ENCODE measurements at regions not wholly inside any gene's neighbourhood (a gene's known extent, or its start where the extent isn't known, plus 50 kb on each side); places are given as distances from the start of the nearest gene placed in this dataset.
"Not testable (repeated sequence)": the region's sequence is repeated elsewhere in the genome, so short reads cannot be mapped to it uniquely, and the experiment has no call there.

DNA sequence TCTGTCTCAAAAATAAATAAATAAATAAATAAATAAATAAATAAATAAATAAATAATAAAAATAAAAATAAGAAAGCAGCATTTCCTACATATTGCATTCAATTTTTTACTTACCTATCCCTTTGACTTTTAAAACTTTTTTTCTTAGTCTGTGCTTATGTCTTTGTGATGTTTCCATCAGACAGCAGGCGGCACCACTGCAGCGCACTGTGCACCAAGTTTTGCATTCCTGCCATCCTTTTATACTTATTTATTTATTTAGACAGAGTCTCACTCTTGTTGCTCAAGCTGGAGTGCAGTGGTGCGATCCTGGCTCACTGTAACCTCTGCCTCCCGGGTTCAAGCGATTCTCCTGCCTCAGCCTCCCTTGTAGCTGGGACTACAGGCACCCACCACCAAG, 132.6 kb downstream of the SPATA31A6 start:
- TF ChIP-seq, protein P1, sequence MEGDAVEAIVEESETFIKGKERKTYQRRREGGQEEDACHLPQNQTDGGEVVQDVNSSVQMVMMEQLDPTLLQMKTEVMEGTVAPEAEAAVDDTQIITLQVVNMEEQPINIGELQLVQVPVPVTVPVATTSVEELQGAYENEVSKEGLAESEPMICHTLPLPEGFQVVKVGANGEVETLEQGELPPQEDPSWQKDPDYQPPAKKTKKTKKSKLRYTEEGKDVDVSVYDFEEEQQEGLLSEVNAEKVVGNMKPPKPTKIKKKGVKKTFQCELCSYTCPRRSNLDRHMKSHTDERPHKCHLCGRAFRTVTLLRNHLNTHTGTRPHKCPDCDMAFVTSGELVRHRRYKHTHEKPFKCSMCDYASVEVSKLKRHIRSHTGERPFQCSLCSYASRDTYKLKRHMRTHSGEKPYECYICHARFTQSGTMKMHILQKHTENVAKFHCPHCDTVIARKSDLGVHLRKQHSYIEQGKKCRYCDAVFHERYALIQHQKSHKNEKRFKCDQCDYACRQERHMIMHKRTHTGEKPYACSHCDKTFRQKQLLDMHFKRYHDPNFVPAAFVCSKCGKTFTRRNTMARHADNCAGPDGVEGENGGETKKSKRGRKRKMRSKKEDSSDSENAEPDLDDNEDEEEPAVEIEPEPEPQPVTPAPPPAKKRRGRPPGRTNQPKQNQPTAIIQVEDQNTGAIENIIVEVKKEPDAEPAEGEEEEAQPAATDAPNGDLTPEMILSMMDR (conservative IDR thresholded peaks at IDR 0.05), result peak; percentile 36
- H3K27ac ChIP-seq, result not testable (repeated sequence)

DNA sequence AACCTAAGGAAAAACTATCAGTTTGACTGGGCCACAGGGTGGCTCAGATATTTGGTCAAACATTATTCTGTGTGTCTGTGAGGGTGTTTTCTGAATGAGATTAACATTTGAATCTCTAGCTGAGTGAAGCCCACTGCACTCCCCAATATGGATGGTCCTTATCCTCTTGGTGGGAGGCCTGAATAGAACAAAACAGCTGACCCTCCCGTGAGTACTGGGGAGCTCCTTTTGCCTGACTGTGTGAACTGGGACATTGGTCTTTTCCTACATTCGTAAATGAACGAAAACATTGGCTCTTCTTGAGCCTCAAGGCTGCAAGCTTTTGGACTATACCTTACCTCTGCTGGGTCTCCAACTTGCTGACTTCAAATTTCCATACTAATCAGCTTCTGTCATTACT, 134.2 kb downstream of the SPATA31A6 start:
- not testable (repeated sequence) for H3K27ac ChIP-seq

DNA sequence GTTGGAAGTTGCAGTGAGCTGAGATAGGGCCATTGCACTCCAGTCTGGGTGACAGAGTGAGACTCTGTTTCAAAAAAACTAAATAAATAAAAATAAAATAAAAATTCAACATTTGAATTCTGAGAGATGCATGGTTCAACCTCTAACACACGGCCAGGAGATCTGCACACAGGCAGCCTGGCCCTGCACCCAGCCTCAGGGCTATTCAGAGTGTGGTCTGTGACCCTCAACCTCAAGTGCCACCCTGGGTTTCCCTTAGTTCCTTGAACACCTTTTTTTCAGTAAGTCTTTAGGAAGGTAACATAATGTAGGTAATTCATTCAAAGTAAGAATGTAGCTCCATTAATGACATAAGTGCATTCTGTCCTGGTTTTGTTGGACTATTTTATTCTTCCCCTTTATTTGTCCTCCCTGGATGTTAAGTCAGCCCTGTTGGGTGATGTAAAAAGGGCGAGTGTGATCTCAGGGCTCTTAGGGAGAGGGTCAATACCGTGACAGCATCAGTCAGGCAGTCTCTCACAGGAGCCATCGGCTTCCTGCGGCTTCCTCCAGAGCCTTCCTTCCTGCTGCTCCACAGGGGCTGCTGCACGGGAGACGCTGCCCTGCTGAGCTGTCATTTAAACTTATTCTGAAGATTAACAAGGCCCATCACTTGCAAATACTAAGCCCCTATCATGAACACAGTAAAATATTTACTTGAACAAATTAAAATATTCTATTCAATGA, 139.8 kb downstream of the SPATA31A6 start:
- not testable (repeated sequence) for H3K27ac ChIP-seq

DNA sequence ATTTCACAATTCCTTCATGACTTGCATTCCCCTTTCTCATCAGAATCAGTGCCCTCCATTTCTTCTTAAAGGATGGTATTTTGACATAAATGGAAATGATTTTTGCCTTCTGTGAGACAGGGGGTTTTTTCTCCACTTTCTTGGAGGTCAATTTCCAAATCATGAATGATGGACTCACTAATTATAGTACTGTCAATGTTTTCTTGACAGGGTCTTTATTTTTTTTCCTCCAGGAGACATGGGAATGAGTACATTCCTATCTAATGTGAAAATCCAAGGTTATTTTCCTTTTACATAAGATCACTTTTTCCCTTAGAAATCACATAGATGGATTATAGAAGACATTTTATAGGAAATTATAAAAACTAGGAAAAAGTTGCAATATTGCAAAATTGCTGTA, 141.7 kb downstream of the SPATA31A6 start:
- H3K27ac ChIP-seq, result not testable (repeated sequence)

DNA sequence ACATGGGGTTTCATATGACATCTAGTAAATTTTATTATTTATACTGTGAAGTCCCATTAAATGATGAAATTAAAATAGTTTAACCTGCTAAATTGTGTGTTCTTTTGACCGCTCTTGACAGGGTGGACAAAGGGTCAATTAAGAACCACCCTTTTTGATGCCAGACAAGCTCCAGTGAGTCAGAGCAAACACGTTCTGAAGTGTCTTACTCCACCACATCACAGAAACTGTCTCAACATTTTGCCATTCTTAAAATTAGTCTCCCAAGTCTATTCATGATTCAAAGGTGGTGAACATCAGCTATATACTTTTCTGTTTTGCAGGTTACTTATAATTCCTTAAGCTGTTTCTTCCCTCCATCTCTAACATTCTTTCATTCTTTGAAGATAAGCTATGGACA, 142.1 kb downstream of the SPATA31A6 start:
- not testable (repeated sequence) for H3K27ac ChIP-seq

DNA sequence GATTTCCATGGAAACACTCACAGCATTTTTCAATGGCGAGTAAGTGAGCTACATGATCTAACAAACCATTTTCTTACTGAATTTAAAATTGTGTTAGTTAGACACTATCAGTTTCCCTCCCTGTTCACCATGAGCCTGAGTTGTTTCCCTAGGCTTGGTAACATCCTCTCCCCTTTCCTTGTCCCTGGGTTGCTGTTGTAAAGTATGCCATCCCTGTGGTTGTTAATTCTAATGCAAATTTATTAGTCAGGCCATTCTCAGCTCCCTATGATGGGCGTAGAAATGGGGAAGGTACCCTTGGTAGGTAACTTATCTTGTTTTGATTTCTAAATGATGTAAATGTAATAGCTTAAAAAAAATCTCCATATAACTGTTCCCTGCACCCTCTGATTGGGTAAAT, 143.0 kb downstream of the SPATA31A6 start:
- not testable (repeated sequence) for H3K27ac ChIP-seq

DNA sequence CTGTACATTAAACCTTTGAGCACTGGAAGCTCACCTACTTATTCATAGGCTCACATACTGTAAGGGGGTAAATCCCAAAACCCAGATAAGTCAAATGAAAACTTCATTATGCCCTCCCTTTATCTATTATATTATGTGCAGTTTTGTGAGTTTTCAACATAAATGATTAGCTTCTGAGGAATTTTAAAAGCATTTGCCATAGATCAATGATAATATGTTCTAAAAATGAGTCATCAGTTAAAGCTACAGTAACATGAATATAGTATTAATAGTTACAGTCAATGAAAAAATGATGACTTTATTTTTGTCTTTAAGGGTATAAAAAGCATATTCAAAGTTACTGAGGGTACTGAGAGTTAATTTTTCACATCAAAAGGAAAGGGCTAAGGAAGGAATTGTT, 151.9 kb downstream of the SPATA31A6 start:
- H3K27ac ChIP-seq, result not testable (repeated sequence)

DNA sequence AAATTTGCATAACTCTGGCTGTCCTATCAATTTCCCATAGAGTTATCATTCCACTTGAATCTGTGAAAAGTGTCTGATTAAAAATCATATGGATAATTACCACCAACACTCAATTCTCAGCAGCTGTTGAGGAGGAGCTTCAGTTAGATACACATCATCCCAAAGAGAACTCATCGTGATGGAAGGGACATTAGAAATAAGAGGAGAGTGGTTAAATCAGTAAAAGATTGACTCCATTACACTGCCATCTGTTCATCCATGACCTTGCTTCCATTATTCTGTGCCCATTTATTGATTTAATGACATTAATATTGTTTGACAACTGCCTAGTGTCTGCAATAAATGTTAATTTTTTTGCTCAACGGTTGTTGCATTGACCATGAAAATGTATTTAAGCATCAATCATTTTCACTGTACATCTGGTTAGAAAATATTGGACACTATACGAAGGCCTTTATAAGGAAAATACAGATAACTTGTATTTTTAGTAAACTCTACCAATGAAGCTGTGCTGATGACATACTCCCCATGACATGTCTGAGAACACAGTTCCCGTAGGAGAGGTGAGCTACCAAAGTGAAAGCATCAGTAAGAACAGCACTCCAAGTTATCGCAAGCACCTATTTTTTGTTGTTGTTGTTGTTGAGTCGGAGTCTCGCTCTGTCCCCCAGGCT, 152.7 kb downstream of the SPATA31A6 start:
- not testable (repeated sequence) for H3K27ac ChIP-seq

DNA sequence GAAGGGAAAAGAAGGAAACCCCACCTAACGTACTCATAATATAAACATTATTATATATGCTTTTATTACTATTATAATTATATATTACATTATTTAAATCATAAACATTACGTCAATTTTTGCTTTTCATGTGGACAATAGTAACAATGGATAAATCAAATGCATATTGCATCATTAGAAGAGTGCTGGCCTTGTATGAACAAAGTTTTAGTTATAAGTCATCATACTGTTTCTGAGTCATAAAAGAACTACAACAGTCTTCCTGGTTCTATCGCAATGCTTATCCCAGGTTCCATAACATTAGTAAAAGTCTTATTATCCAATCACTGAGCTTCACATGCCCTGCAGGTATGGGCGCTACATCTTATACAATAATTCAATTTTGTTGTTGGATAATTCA, 154.8 kb downstream of the SPATA31A6 start:
- not testable (repeated sequence) for H3K27ac ChIP-seq

DNA sequence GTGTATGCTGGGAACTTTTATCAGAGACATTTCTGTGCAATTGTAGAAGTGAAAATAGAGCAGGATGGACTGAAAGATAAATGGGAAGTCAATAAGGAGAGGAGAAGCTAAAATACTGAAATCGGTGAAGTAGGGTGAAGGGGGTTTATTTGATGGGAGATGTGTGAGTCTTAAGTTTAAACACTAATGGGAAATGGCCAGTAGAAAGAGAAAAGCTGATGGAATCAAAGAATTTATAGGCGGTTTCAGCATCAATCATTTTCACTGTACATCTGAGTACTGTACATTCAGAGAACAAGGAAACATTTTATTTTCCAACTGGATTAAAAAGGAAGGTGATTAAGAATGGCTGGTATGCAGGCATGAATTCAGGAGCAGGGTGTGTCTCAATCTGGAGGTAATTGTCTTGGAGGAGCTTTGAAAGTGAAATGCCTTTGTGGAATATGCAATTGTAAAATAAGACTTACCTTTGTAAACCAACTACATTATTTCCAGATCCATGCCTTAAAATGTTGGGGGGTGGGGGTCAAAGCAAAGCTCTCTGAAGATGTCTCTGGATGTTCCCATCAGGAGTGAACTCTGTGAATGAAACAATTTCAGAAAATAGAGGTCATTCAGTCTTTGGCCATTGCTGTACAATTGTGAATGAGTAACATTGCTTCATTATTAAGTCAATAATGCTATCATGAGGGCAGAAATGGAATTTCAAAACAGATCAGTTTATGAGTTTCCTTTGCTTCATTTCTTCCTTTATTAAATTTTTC, 156.4 kb downstream of the SPATA31A6 start:
- not testable (repeated sequence) for H3K27ac ChIP-seq

DNA sequence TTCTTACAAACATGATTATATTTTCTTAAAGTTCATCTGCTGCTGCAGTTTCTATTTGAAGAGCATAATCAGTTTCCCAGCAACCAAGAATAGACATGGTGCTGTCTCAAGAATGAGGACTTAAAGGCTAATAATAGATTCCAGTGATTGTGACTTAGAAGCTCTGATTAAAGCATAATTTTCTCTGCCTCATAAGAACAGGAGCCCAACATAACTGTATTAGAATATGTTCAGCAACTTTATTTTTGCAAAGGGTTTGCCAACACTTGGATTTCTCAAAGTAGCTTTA, 156.9 kb downstream of the SPATA31A6 start:
- not testable (repeated sequence) for H3K27ac ChIP-seq

DNA sequence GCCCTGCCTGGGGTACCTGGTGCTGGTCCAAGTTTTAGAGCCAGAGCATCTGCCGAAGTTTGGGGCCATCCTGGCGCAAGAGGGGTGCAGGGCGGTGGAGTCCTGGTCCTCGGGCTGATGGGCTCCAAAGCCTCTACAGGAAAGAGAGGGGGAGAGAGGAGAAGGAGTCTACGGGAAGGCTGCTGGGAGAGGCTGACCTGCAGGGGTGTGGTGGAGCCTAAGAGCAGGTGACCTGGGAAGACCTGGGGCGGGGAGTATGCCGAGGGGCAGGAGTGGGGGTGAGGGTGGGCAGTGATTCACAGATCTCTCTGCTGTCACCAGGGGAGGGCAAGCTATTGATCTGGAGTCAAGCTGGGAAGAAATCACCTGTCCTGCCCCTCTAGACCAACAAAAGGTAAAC, 158.4 kb downstream of the SPATA31A6 start:
- H3K27ac ChIP-seq, result not testable (repeated sequence)

DNA sequence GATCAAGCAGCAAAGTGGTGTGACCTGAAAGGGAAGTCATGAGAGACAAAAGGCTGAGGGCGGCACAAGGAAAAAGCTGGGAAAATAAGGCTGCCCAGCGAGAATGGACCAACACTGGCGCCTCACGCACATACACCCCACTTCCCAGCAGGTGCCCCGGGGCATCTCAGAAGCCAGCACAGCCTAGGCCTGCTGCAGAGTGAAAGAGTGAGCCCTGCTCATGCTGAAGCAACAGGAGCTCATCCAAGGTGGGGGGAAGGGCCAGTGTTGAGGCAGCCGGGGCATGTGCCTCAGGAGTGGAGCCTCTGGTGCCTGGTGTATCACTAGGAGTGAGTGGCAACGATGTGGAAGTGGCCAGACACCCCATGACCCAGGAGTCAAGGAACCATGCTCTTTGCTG, 158.8 kb downstream of the SPATA31A6 start:
- H3K27ac ChIP-seq, result not testable (repeated sequence)

DNA sequence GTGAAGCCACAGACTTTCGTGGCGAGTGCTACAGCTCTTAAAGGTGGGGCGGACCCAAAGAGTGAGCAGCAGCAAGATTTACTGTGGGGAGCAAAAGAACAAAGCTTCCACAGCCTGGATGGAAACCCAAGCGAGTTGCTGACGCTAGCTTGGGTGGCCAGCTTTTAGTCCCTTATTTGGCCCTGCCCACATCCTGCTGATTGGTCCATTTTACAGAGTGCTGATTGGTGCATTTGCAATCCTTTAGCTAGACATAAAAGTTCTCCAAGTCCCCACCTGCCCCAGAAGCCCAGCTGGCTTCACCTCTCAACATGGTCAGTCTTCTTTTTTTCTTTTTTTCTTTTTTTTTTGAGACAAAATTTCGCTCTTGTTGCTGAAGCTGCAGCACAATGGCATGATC, 161.0 kb downstream of the SPATA31A6 start:
- not testable (repeated sequence) for H3K27ac ChIP-seq

DNA sequence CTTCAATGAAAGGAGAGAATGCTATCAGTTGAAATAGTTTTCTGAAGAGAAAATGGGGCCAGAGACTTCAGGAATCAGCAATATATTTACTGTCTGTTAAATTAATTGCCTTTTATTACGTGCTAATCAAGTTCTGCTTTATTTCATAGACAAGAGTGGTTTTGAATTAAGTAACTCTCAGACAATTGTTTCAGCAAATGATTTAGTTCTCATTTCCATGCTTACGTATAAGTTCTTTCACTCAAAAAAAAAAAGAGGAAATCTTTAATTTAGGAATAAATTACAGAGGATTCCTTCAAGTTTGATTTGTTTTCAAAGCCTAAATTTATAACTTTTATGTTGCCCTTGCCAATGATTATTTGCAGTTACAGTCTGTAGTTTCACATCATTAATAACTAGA, 163.5 kb downstream of the SPATA31A6 start:
- not testable (repeated sequence) for H3K27ac ChIP-seq

DNA sequence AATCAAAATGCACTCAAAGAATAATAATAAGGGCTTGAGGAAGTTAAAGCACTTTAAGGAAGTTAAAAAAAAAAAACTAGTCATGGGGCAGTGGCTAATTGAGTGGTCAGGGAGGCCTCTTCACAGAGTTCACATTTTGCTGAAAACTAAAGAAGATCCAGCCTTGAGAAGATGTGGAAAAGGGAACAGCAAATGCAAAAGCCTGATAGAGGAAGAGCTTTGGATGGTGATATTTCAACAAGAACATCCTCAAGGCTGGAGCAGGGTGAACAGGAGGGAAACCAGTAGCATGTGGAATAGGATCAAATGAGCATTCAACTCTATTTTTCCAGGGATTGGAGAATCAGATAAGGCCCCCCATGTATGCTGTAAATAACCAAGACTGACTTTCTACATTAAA, 165.7 kb downstream of the SPATA31A6 start:
- H3K27ac ChIP-seq, result not testable (repeated sequence)

DNA sequence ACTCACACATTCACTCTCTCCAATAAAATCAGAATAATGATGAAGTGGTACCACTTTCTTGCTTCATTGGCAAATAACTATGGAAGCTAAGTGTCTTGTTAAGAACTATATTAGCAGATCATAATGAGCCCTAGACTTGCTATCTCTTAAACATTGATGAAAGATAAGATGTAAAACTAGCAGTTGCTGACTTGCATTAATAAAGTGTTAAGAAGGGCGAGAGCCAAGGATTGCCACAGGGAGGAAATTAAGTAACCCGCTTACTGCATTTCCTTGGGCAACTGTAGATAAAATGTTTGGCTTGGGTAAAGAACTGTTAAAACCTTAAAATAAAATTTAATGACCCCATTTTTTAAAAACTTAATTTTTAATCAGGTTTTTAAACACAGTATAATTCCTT, 167.0 kb downstream of the SPATA31A6 start:
- not testable (repeated sequence) for H3K27ac ChIP-seq

DNA sequence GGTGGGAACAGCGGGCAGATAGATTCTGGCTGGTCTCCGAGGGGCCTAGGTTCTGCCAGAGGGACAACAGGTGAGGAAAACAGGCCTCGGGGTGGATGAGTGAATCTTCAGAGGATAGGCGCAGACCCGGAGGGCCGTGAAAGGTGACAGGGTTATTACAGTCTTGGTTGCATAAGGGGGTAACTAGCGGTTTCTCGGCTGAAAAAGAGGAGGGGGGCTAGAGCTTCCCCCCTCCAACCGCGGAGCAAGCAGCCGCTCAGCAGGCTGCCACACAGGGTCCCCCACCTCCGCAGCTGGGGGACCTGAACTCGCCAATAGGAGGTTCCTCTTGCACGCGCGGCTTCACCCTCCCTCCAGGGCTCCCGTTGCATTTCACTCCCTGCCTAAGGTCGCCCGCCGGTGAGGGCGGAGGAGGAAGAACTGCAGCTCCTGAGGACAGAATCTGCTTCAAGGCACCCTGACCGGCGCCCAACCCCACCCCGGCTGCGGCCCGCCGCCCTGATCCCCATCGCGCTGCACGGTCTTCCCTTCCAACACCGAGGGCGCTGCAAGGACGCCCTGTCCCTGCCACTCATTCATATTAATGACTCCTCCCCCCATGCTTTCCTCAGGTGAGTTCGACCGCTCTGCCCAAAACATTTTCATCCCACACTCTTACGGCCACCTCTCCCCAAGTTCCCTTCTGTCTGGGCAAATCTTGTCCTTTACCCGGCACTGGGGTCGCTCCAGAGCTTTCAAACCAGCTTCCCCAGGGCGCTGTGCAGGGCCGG, 174.3 kb downstream of the SPATA31A6 start:
- not testable (repeated sequence) for H3K27ac ChIP-seq

DNA sequence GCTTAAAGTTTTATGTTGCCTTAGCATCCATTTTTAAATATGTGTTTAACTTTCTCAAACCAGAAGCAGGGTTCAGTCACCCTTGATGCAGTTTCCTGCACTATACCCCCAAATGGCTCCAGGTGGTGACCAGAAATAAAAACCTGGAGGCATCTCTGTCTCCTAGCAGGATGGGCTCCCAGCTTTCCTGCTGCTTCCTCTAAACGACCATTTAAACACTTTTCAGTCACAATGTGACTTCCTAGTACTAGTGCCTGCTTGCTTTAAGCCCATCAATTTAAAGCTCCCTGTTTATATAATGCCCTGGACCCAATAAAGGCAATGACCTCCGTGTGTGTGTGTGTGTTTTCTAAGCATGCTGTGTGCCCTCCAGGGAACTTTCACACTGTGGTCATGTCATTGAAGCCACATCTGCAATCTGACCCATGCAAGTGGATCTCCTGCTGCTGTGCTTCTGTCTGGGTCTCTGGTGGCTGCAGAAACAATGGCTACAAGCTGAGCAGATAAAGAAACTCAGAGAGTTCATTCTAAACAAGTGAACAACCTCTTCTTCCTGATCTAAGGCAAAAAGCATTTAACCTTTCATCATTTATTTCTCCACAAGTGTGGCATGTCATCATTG, 175.3 kb downstream of the SPATA31A6 start:
- H3K27ac ChIP-seq, result not testable (repeated sequence)
